ENCODE measurements at regions not wholly inside any gene's neighbourhood (a gene's known extent, or its start where the extent isn't known, plus 50 kb on each side); places are given as distances from the start of the nearest gene placed in this dataset.

- Histone ChIP-seq H3K4me3 (ENCODE audit: low read length in 3 of 3) (no peak overlapping the region), H3K9ac (ENCODE audit: low read depth in 1 of 3, low read length in 3 of 3) (no peak overlapping the region), H3K9me3 (ENCODE audit: control insufficient read depth in 3 of 3, low read length in 3 of 3) (peaks cover 0 to 4% (median 0%) of the 10 kb centered on the region in 3 donors), H3K27ac (ENCODE audit: low read depth, low read length) (no peak overlapping the region), H3K4me1 (ENCODE audit: control insufficient read depth in 3 of 3, insufficient read depth in 3 of 3, low read length in 3 of 3) (no peaks in the 10 kb centered on the region), H3K36me3 (ENCODE audit: control insufficient read depth in 3 of 3, insufficient read depth in 3 of 3, low read length in 3 of 3) (no peaks in the 10 kb centered on the region), H3K27me3 (ENCODE audit: control insufficient read depth in 3 of 3, insufficient read depth in 3 of 3, low read length in 3 of 3) (peaks cover 0 to 3% (median 0%) of the 10 kb centered on the region in 3 donors)
Observed at GRCh38 chr1:5242850-5243249, 588.4 kb downstream of the AJAP1 start.

DNA sequence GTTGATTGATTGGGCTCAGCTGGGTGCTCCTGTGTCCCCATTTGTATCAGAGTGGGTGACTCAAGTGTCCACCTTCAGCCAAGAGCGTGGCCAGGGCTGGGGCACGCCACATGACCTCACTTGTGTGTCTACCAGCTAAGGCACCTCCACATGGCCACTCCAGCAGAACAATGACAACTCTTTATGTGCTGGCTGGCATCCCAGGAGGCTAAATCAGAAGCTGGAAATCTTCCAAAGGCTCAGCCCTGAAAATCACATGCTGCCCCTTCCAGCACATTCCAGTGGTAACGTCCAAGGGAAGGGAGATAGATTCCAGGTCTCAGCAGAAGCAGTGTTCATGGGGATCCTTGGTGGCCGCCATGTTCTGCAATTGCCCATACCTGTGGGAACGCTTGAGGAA is 585.5 kb downstream of the AJAP1 start:
- H3K27ac ChIP-seq (ENCODE audit: low read depth, low read length) = no peak overlapping the region
- H3K9me3 ChIP-seq (ENCODE audit: control insufficient read depth in 3 of 3, low read length in 3 of 3) = peaks cover 0 to 4% (median 0%) of the 10 kb centered on the region in 3 donors
- peaks cover 0 to 8% (median 3%) of the 10 kb centered on the region in 3 donors for H3K27me3 ChIP-seq (ENCODE audit: control insufficient read depth in 3 of 3, insufficient read depth in 3 of 3, low read length in 3 of 3)
- no peaks in the 10 kb centered on the region for H3K4me1 ChIP-seq (ENCODE audit: control insufficient read depth in 3 of 3, insufficient read depth in 3 of 3, low read length in 3 of 3)
- H3K36me3 ChIP-seq (ENCODE audit: control insufficient read depth in 3 of 3, insufficient read depth in 3 of 3, low read length in 3 of 3) = no peaks in the 10 kb centered on the region
- H3K4me3 ChIP-seq (ENCODE audit: low read length in 3 of 3) = no peak overlapping the region
- no peak overlapping the region for H3K9ac ChIP-seq (ENCODE audit: low read depth in 1 of 3, low read length in 3 of 3)

DNA sequence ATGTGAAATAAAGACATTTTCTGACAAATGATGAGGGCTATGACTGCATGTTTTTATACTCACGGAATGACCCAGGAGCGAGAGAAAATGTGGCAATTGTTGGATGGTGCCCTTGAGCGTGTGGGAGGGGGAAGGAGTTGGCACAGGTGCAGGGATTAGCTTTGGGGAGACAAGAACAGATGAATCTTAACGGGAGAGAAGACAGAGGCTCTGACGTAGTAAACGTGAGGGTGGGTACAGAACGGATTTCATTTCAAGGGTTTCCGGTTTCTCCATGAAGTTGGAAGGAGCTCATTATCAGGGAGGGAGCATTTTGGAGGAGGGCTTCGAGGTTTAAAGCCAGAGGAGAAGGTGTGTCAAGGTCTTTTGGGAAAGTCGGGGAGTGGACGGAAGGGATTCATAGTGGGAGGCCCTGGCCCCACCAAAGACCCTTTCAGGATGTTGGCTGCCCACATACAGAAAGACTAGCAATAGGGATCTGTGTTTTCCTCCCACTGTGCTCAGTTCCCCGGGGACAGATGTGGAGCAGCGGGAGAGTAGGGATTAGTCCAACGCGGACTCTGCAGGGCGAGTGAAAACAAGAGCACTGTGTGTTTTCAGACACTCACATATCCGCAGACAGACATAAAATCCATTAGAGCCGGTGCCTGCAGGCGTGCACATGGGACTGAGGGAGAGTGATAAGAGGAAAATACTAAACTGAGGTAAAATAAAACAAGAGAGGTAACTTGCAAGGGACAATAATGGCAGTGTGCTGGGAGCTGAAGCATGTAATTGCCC is 584.1 kb downstream of the AJAP1 start:
- Histone ChIP-seq H3K27me3 (ENCODE audit: control insufficient read depth in 3 of 3, insufficient read depth in 3 of 3, low read length in 3 of 3) (peaks cover 0 to 10% (median 4%) of the 10 kb centered on the region in 3 donors), H3K36me3 (ENCODE audit: control insufficient read depth in 3 of 3, insufficient read depth in 3 of 3, low read length in 3 of 3) (no peaks in the 10 kb centered on the region), H3K27ac (ENCODE audit: low read depth, low read length) (no peak overlapping the region), H3K4me1 (ENCODE audit: control insufficient read depth in 3 of 3, insufficient read depth in 3 of 3, low read length in 3 of 3) (no peaks in the 10 kb centered on the region), H3K4me3 (ENCODE audit: low read length in 3 of 3) (no peak overlapping the region), H3K9ac (ENCODE audit: low read depth in 1 of 3, low read length in 3 of 3) (no peak overlapping the region), H3K9me3 (ENCODE audit: control insufficient read depth in 3 of 3, low read length in 3 of 3) (peaks cover 0 to 4% (median 0%) of the 10 kb centered on the region in 3 donors)

- H3K36me3 ChIP-seq (ENCODE audit: control insufficient read depth in 3 of 3, insufficient read depth in 3 of 3, low read length in 3 of 3) = no peaks in the 10 kb centered on the region
- no peak overlapping the region for H3K27ac ChIP-seq (ENCODE audit: low read depth, low read length)
- no peak overlapping the region for H3K9ac ChIP-seq (ENCODE audit: low read depth in 1 of 3, low read length in 3 of 3)
- peaks cover 0 to 8% (median 7%) of the 10 kb centered on the region in 3 donors for H3K9me3 ChIP-seq (ENCODE audit: control insufficient read depth in 3 of 3, low read length in 3 of 3)
- peaks cover 0 to 7% (median 4%) of the 10 kb centered on the region in 3 donors for H3K27me3 ChIP-seq (ENCODE audit: control insufficient read depth in 3 of 3, insufficient read depth in 3 of 3, low read length in 3 of 3)
- no peak overlapping the region for H3K4me3 ChIP-seq (ENCODE audit: low read length in 3 of 3)
- H3K4me1 ChIP-seq (ENCODE audit: control insufficient read depth in 3 of 3, insufficient read depth in 3 of 3, low read length in 3 of 3) = no peaks in the 10 kb centered on the region
Observed at GRCh38 chr1:5235355-5235899, 581.0 kb downstream of the AJAP1 start.

GRCh38 chr1:5232537-5232936 is 578.1 kb downstream of the AJAP1 start:
- Histone ChIP-seq H3K4me3 (ENCODE audit: low read length in 3 of 3) (no peak overlapping the region), H3K36me3 (ENCODE audit: control insufficient read depth in 3 of 3, insufficient read depth in 3 of 3, low read length in 3 of 3) (no peaks in the 10 kb centered on the region), H3K9me3 (ENCODE audit: control insufficient read depth in 3 of 3, low read length in 3 of 3) (peaks cover 0 to 8% (median 3%) of the 10 kb centered on the region in 3 donors), H3K27me3 (ENCODE audit: control insufficient read depth in 3 of 3, insufficient read depth in 3 of 3, low read length in 3 of 3) (peaks cover 0 to 12% (median 4%) of the 10 kb centered on the region in 3 donors), H3K4me1 (ENCODE audit: control insufficient read depth in 3 of 3, insufficient read depth in 3 of 3, low read length in 3 of 3) (no peaks in the 10 kb centered on the region), H3K27ac (ENCODE audit: low read depth, low read length) (no peak overlapping the region), H3K9ac (ENCODE audit: low read depth in 1 of 3, low read length in 3 of 3) (no peak overlapping the region)

- H3K27ac ChIP-seq (ENCODE audit: low read depth, low read length) = no peak overlapping the region
- no peaks in the 10 kb centered on the region for H3K36me3 ChIP-seq (ENCODE audit: control insufficient read depth in 3 of 3, insufficient read depth in 3 of 3, low read length in 3 of 3)
- H3K9me3 ChIP-seq (ENCODE audit: control insufficient read depth in 3 of 3, low read length in 3 of 3) = peaks cover 0 to 8% (median 3%) of the 10 kb centered on the region in 3 donors
- H3K9ac ChIP-seq (ENCODE audit: low read depth in 1 of 3, low read length in 3 of 3) = no peak overlapping the region
- peaks cover 0 to 12% (median 4%) of the 10 kb centered on the region in 3 donors for H3K27me3 ChIP-seq (ENCODE audit: control insufficient read depth in 3 of 3, insufficient read depth in 3 of 3, low read length in 3 of 3)
- H3K4me3 ChIP-seq (ENCODE audit: low read length in 3 of 3) = no peak overlapping the region
- no peaks in the 10 kb centered on the region for H3K4me1 ChIP-seq (ENCODE audit: control insufficient read depth in 3 of 3, insufficient read depth in 3 of 3, low read length in 3 of 3)
Observed at GRCh38 chr1:5231541-5232315, 577.3 kb downstream of the AJAP1 start.

- no peaks in the 10 kb centered on the region for H3K9me3 ChIP-seq (ENCODE audit: control insufficient read depth in 3 of 3, low read length in 3 of 3)
- no peak overlapping the region for H3K4me3 ChIP-seq (ENCODE audit: low read length in 3 of 3)
- peaks cover 0 to 15% (median 0%) of the 10 kb centered on the region in 3 donors for H3K27me3 ChIP-seq (ENCODE audit: control insufficient read depth in 3 of 3, insufficient read depth in 3 of 3, low read length in 3 of 3)
- H3K9ac ChIP-seq (ENCODE audit: low read depth in 1 of 3, low read length in 3 of 3) = no peak overlapping the region
- H3K4me1 ChIP-seq (ENCODE audit: control insufficient read depth in 3 of 3, insufficient read depth in 3 of 3, low read length in 3 of 3) = no peaks in the 10 kb centered on the region
- no peak overlapping the region for H3K27ac ChIP-seq (ENCODE audit: low read depth, low read length)
- no peaks in the 10 kb centered on the region for H3K36me3 ChIP-seq (ENCODE audit: control insufficient read depth in 3 of 3, insufficient read depth in 3 of 3, low read length in 3 of 3)
Observed at GRCh38 chr1:5227114-5227513, 572.7 kb downstream of the AJAP1 start.

GRCh38 chr1:5225707-5226704 is 571.6 kb downstream of the AJAP1 start:
- Histone ChIP-seq H3K27ac (ENCODE audit: low read depth, low read length) (no peak overlapping the region), H3K4me3 (ENCODE audit: low read length in 3 of 3) (no peak overlapping the region), H3K27me3 (ENCODE audit: control insufficient read depth in 3 of 3, insufficient read depth in 3 of 3, low read length in 3 of 3) (peaks cover 0 to 15% (median 0%) of the 10 kb centered on the region in 3 donors), H3K36me3 (ENCODE audit: control insufficient read depth in 3 of 3, insufficient read depth in 3 of 3, low read length in 3 of 3) (no peaks in the 10 kb centered on the region), H3K9me3 (ENCODE audit: control insufficient read depth in 3 of 3, low read length in 3 of 3) (no peaks in the 10 kb centered on the region), H3K9ac (ENCODE audit: low read depth in 1 of 3, low read length in 3 of 3) (no peak overlapping the region), H3K4me1 (ENCODE audit: control insufficient read depth in 3 of 3, insufficient read depth in 3 of 3, low read length in 3 of 3) (no peaks in the 10 kb centered on the region)

- H3K27me3 ChIP-seq (ENCODE audit: control insufficient read depth in 3 of 3, insufficient read depth in 3 of 3, low read length in 3 of 3) = peaks cover 0 to 13% (median 0%) of the 10 kb centered on the region in 3 donors
- no peaks in the 10 kb centered on the region for H3K4me1 ChIP-seq (ENCODE audit: control insufficient read depth in 3 of 3, insufficient read depth in 3 of 3, low read length in 3 of 3)
- no peak overlapping the region for H3K4me3 ChIP-seq (ENCODE audit: low read length in 3 of 3)
- no peak overlapping the region for H3K27ac ChIP-seq (ENCODE audit: low read depth, low read length)
- no peak overlapping the region for H3K9ac ChIP-seq (ENCODE audit: low read depth in 1 of 3, low read length in 3 of 3)
- H3K9me3 ChIP-seq (ENCODE audit: control insufficient read depth in 3 of 3, low read length in 3 of 3) = no peaks in the 10 kb centered on the region
- no peaks in the 10 kb centered on the region for H3K36me3 ChIP-seq (ENCODE audit: control insufficient read depth in 3 of 3, insufficient read depth in 3 of 3, low read length in 3 of 3)
Observed at GRCh38 chr1:5223206-5223605, 568.8 kb downstream of the AJAP1 start.
